BE2C (cell line): ENCODE measurements at regions not wholly inside any gene's neighbourhood (a gene's known extent, or its start where the extent isn't known, plus 50 kb on each side); places are given as distances from the start of the nearest gene placed in this dataset.
A peak's percentile ranks its signal among the peaks of the same experiment; 100 is the strongest.

Experiments
- DNase-seq: peaks from one replicate; pipeline ENCODE4 v3.0.0-alpha.2; 2020
- H3K27me3 ChIP-seq: fragments of 250-450 bp; sonication (Bioruptor Pico); 2 replicates; pipeline ENCODE4 v1.5.1; 2020; ENCODE audit warnings: mild to moderate bottlenecking
- H3K36me3 ChIP-seq: fragments of 250-450 bp; sonication (Bioruptor Pico); 2 replicates; pipeline ENCODE4 v1.5.1; 2020; ENCODE audit warnings: mild to moderate bottlenecking
- H3K4me1 ChIP-seq: fragments of 250-450 bp; sonication (Bioruptor Pico); 2 replicates; pipeline ENCODE4 v1.5.1; 2020
- H3K4me3 ChIP-seq: 2 replicates; pipeline ENCODE4 v1.5.1; 2011; ENCODE audit warnings: low read depth, low read length
- H3K9me3 ChIP-seq: fragments of 250-450 bp; sonication (Bioruptor Pico); 2 replicates; pipeline ENCODE4 v1.5.1; 2020
- TF ChIP-seq, protein P1 (sequence below): IDR thresholded peaks from 2 replicates; pipeline ENCODE4 v1.5.1; 2012; ENCODE audit warnings: mild to moderate bottlenecking, low read depth, low read length

DNA sequence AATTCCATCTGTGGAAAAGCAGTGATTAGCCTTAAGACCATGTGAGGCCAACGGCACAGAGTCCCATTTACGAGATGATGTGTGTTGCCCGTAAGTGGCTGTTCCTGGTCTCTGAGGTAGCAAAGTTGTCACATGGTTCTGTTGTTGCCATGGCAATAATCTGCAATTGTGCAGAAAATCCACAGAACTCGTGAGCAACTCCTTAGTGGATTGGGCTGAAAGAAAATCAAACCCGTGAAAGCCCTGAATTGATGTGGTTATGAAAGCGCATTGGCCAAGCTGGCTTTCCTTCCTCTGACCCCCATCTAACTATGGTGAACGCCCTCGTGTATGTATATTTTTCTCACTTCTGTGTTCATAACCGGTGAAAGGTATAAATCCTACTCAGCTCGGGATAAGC is 614.7 kb downstream of the EBF1 start:
- no peaks in the 10 kb centered on the region for H3K27me3 ChIP-seq
- TF ChIP-seq, protein P1, sequence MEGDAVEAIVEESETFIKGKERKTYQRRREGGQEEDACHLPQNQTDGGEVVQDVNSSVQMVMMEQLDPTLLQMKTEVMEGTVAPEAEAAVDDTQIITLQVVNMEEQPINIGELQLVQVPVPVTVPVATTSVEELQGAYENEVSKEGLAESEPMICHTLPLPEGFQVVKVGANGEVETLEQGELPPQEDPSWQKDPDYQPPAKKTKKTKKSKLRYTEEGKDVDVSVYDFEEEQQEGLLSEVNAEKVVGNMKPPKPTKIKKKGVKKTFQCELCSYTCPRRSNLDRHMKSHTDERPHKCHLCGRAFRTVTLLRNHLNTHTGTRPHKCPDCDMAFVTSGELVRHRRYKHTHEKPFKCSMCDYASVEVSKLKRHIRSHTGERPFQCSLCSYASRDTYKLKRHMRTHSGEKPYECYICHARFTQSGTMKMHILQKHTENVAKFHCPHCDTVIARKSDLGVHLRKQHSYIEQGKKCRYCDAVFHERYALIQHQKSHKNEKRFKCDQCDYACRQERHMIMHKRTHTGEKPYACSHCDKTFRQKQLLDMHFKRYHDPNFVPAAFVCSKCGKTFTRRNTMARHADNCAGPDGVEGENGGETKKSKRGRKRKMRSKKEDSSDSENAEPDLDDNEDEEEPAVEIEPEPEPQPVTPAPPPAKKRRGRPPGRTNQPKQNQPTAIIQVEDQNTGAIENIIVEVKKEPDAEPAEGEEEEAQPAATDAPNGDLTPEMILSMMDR: no peak
- H3K36me3 ChIP-seq: no peaks in the 10 kb centered on the region
- peak; percentile 58 for DNase-seq
- no peak overlapping the region; the same call in 1 of the 2 replicates for H3K4me3 ChIP-seq
- no peaks in the 10 kb centered on the region for H3K9me3 ChIP-seq
- H3K4me1 ChIP-seq: peaks cover 28% of the 10 kb centered on the region

DNA sequence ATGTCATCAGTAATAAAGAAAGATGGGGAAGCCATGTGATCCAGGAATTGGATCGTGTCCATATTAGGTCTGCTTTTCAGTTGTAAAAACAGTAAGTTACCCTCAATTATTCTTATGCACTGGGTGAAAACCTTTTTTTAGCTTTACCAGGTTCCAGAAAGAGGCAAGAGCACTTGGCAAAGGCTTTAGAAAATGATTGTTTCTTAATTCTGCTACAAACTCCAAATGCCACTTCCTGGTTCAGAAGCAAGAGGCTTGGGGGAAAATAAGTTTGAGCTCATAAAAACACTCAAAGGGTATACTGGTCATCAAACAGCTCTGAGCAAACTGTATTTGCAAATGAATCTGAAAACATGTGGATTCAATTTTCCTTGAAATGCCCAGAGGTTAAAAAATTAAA is 615.6 kb downstream of the EBF1 start:
- no peak for DNase-seq
- Histone ChIP-seq H3K4me1 (peaks cover 28% of the 10 kb centered on the region), H3K9me3 (no peaks in the 10 kb centered on the region), H3K4me3 (peak overlapping the region; percentile 10; the same call in 1 of the 2 replicates), H3K36me3 (no peaks in the 10 kb centered on the region), H3K27me3 (no peaks in the 10 kb centered on the region)
- TF ChIP-seq, protein P1: no peak

DNA sequence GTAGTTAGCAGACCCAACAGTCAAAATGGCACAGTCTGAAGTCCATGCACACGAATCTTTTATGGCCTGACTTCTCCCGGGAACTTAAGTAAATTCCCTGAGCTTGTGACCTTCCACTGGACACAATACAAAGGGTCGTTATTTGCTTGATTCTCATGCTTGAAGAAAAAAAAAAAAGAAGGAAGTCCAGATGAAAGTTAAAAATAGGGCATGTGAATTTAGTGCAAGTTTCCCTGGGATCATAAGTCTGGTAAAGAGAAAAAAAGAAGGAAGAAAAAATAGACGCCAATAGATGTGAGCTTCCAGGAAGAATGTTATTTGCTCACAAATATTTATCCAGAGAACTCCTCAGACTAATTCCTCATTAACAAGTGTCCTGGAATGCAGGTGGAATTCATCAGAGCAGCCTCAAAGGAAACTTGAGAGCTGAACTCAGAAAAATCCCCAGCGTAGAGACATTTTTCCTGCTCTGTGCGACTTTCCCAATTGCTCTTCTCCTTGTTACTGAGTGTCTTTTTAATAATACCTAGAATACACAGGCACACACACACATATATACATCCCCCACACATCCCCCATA is 616.3 kb downstream of the EBF1 start:
- Histone ChIP-seq H3K27me3 (no peaks in the 10 kb centered on the region), H3K4me3 (no peak overlapping the region), H3K9me3 (no peaks in the 10 kb centered on the region), H3K36me3 (no peaks in the 10 kb centered on the region), H3K4me1 (peaks cover 28% of the 10 kb centered on the region)
- TF ChIP-seq, protein P1: no peak
- no peak for DNase-seq

DNA sequence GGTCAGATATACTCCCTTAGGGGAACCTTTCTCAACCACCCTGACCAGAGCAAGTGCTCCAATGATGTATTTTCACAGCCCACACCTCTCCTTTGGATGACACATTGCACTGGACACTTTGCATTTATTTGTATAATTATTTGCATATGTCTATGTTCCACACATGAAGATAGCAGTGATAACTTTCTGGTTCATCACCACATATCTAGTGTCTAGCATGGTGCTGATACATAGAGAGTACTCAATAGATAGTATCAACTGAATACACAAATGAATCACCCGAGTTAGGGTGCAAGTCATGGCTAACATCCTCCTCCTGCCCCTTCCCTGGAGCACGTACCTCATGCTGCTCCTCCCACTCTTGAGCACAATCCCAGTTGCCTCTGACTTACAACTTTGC is 617.6 kb downstream of the EBF1 start:
- Histone ChIP-seq H3K27me3 (no peaks in the 10 kb centered on the region), H3K9me3 (no peaks in the 10 kb centered on the region), H3K4me1 (peaks cover 21% of the 10 kb centered on the region), H3K4me3 (no peak overlapping the region), H3K36me3 (no peaks in the 10 kb centered on the region)
- TF ChIP-seq, protein P1: no peak
- DNase-seq: no peak

DNA sequence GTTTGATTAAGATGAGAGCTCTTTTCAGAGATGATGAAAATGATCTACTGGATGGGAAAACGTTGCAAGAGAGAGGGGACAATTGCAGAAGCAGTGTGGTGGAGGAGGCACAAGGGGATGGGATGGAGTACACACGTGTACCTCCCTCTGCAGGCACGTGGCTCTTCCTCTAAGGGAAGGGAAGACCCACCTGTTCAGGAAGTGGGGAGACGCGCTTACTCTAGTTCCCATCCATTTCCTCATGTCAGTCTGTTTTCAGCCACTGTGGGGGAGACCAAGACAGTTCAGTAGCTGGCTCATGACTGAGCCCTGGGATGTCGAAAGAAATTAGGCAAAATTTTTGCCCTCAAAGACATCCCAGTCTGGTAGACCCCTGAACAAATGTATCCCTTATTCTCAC is 619.2 kb upstream of the CLINT1 start:
- H3K36me3 ChIP-seq: no peaks in the 10 kb centered on the region
- no peaks in the 10 kb centered on the region for H3K4me1 ChIP-seq
- no peak for DNase-seq
- no peak overlapping the region for H3K4me3 ChIP-seq
- no peaks in the 10 kb centered on the region for H3K9me3 ChIP-seq
- TF ChIP-seq, protein P1: no peak
- no peaks in the 10 kb centered on the region for H3K27me3 ChIP-seq

DNA sequence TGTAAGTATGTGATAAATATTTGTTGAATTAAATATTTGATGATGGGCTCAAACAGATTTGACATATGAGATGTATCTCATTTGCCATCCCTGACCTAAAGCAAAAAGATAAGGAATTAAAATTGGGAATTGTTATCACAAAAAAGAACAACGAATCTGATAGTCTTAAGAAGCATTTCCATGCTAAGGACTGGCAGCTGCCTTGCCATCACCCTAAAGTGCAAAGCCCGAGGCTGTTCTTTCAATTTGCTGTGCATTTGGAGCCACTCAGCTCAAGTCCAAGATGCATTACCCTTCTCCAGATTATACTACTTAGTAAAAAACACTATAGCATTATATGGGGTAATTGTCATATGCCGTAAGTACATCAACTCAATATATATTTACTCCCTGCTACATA is 618.3 kb upstream of the CLINT1 start:
- Histone ChIP-seq H3K4me1 (no peaks in the 10 kb centered on the region), H3K27me3 (no peaks in the 10 kb centered on the region), H3K36me3 (no peaks in the 10 kb centered on the region), H3K4me3 (no peak overlapping the region), H3K9me3 (no peaks in the 10 kb centered on the region)
- DNase-seq: no peak
- TF ChIP-seq, protein P1: no peak
